ENCODE measurements at regions not wholly inside any gene's neighbourhood (a gene's known extent, or its start where the extent isn't known, plus 50 kb on each side); places are given as distances from the start of the nearest gene placed in this dataset.

- TF ChIP-seq, protein P1, sequence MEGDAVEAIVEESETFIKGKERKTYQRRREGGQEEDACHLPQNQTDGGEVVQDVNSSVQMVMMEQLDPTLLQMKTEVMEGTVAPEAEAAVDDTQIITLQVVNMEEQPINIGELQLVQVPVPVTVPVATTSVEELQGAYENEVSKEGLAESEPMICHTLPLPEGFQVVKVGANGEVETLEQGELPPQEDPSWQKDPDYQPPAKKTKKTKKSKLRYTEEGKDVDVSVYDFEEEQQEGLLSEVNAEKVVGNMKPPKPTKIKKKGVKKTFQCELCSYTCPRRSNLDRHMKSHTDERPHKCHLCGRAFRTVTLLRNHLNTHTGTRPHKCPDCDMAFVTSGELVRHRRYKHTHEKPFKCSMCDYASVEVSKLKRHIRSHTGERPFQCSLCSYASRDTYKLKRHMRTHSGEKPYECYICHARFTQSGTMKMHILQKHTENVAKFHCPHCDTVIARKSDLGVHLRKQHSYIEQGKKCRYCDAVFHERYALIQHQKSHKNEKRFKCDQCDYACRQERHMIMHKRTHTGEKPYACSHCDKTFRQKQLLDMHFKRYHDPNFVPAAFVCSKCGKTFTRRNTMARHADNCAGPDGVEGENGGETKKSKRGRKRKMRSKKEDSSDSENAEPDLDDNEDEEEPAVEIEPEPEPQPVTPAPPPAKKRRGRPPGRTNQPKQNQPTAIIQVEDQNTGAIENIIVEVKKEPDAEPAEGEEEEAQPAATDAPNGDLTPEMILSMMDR (IDR thresholded peaks at IDR 0.05; ENCODE audit: low read depth, low read length) = no peak
These were observed 88.0 kb upstream of the SHISAL1 start for GRCh38 chr22:44400763-44401060.

DNA sequence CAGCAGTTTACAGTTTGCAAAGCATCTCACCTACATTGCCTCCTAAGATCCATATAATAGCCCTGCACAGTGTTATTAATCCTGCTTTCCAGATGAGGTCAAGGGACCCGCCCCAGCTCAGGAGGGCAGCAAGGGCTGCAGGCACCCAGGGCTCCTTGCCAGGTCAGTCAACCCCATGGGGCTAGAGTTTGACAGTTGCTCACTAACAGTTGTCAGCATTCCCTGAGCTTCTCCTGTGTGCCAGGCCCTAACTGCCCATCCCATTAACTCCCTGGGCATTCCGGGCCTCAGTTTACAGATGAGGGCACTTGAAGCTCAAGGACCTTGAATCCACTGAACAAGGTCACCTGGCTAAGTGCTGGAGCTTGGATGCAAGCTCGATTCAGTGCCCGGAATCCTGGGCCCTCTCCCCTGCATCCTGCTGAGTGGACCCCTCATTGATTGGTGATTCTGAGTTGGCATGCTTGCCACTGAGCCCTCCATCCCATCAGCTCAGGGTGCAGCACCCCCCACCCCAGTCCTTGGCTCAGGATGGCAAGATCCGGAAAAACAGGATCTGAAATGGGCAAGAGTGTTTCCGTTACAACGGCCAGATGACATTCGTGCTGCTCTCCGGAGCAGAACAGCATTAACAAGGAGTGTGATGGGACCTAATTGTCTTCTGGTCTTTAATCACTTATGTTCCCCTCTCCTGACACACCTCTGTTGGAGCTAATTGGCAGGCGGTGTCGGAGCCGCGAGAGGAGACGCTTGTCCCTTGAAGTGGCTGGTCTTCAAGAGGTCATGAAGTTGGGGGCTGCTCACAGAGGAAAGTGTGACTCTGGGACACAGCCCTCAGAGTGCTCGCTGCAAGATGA is 87.4 kb upstream of the SHISAL1 start:
- DNase-seq = peak; percentile 5

More at GRCh38 chr22:44400763-44401060, 88.0 kb upstream of the SHISAL1 start:
- Histone ChIP-seq H3K36me3 (no peaks in the 10 kb centered on the region), H3K4me3 (ENCODE audit: low read depth, low read length) (no peak overlapping the region), H3K27me3 (no peaks in the 10 kb centered on the region), H3K9me3 (no peaks in the 10 kb centered on the region), H3K4me1 (peaks cover 4% of the 10 kb centered on the region)
- DNase-seq = no peak

GRCh38 chr22:44398856-44399837 is 86.4 kb upstream of the SHISAL1 start:
- TF ChIP-seq, protein P1 (IDR thresholded peaks at IDR 0.05; ENCODE audit: low read depth, low read length) = no peak
- no peaks in the 10 kb centered on the region for H3K27me3 ChIP-seq
- no peak overlapping the region for H3K4me3 ChIP-seq (ENCODE audit: low read depth, low read length)
- peaks cover 8% of the 10 kb centered on the region for H3K4me1 ChIP-seq
- no peaks in the 10 kb centered on the region for H3K9me3 ChIP-seq
- H3K36me3 ChIP-seq = no peaks in the 10 kb centered on the region
- DNase-seq = peak; percentile 11

More for the DNA sequence above, 87.4 kb upstream of the SHISAL1 start:
- Histone ChIP-seq H3K27me3 (no peaks in the 10 kb centered on the region), H3K4me3 (ENCODE audit: low read depth, low read length) (no peak overlapping the region), H3K36me3 (no peaks in the 10 kb centered on the region), H3K4me1 (peaks cover 8% of the 10 kb centered on the region), H3K9me3 (no peaks in the 10 kb centered on the region)
- TF ChIP-seq, protein P1 (IDR thresholded peaks at IDR 0.05; ENCODE audit: low read depth, low read length) = no peak

GRCh38 chr22:44396727-44397722 is 84.3 kb upstream of the SHISAL1 start:
- H3K27me3 ChIP-seq = no peaks in the 10 kb centered on the region
- TF ChIP-seq, protein P1 (IDR thresholded peaks at IDR 0.05; ENCODE audit: low read depth, low read length) = no peak
- peak; percentile 2 for DNase-seq
- H3K9me3 ChIP-seq = no peaks in the 10 kb centered on the region
- H3K4me3 ChIP-seq (ENCODE audit: low read depth, low read length) = no peak overlapping the region
- no peaks in the 10 kb centered on the region for H3K36me3 ChIP-seq
- H3K4me1 ChIP-seq = peaks cover 8% of the 10 kb centered on the region

DNA sequence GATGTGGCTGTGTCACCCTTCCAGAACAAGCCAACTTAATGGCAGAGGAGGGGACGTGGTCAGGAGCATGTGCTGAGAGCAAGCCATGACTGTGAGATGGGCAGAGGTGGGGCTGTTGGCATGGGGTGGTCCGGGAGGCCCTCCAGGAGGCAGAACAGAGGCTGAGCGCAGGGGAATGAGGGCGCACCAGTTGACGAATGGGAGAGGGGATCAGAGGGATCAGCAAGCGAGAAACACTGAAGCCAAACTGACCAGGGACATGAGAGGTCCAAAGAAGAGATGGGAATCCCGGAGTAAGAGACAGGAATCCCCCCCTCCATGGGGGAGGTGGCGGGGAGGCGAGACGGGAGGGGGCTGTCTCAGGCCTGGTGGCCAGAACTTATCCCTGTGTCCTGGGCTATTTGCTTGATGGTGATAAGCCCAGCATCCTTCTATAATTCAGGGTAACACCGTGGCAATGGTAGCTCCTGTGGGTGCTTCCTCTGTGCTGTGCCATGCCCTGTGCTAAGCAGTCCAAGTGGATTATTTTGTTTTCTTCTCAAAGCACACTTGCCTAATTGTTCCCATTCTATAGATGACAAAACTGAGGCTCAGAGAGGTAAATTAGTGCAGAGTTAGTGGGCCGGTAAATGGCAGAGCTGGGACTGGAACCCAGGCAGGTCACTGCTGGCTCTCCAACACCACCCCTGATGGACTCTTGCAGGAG is 83.4 kb upstream of the SHISAL1 start:
- Histone ChIP-seq H3K36me3 (no peaks in the 10 kb centered on the region), H3K9me3 (no peaks in the 10 kb centered on the region), H3K27me3 (no peaks in the 10 kb centered on the region), H3K4me1 (peaks cover 8% of the 10 kb centered on the region), H3K4me3 (ENCODE audit: low read depth, low read length) (no peak overlapping the region)
- TF ChIP-seq, protein P1 (IDR thresholded peaks at IDR 0.05; ENCODE audit: low read depth, low read length) = no peak
- peak; percentile 15 for DNase-seq
